Esophagus muscularis mucosa (tissue), 4 donors: ENCODE measurements at regions not wholly inside any gene's neighbourhood (a gene's known extent, or its start where the extent isn't known, plus 50 kb on each side); places are given as distances from the start of the nearest gene placed in this dataset.

Experiments
- DNase-seq: peaks from one replicate; pipeline ENCODE4 v3.0.0-alpha.2; 2017; ENCODE audit errors: extremely low spot score
- H3K27ac ChIP-seq, 4 donors: fragments of 200-600 bp; sonication (generic); replicated peaks in 1 of 4; 1 replicate in 3 of 4; 2 replicates in 1 of 4; pipeline ENCODE4 v1.5.1; 2016 to 2019; ENCODE audit warnings: mild to moderate bottlenecking in 1 of 4
- H3K27me3 ChIP-seq, 4 donors: fragments of 200-600 bp; sonication (generic); one replicate each; pipeline versions ENCODE4 v1.5.1 to v1.6.0; 2016 to 2019
- H3K36me3 ChIP-seq, 4 donors: fragments of 200-600 bp; sonication (generic); one replicate each; pipeline ENCODE4 v1.5.1; 2016 to 2019
- H3K4me1 ChIP-seq, 4 donors: fragments of 200-600 bp; sonication (generic); one replicate each; pipeline ENCODE4 v1.5.1; 2016 to 2019
- H3K4me3 ChIP-seq, 4 donors: fragments of 200-600 bp; sonication (generic); 1 replicate in 2 of 4; 2 replicates in 2 of 4; pipeline ENCODE4 v1.5.1; 2016 to 2019; ENCODE audit warnings: mild to moderate bottlenecking in 4 of 4, moderate library complexity in 1 of 4
- H3K9me3 ChIP-seq, 4 donors: fragments of 200-600 bp; sonication (generic); 1 replicate in 3 of 4; 2 replicates in 1 of 4; pipeline ENCODE4 v1.5.1; 2016 to 2019
- CTCF ChIP-seq, 3 experiments: fragments of 200-600 bp in 2 of 3; fragments of 450-650 bp in 1 of 3; sonication (generic) in 2 of 3; IDR thresholded peaks; one replicate each; pipeline ENCODE4 v1.5.1; 2017 to 2019; ENCODE audit warnings: antibody characterized with exemption in 3 of 3, mild to moderate bottlenecking in 2 of 3, moderate library complexity in 1 of 3
- EP300 ChIP-seq: sonication (generic); formaldehyde crosslinking; IDR thresholded peaks from one replicate; pipeline ENCODE4 v1.6.1; 2017; ENCODE audit warnings: antibody characterized with exemption
- POLR2A ChIP-seq: fragments of 450-650 bp; IDR thresholded peaks from one replicate; pipeline ENCODE4 v1.6.1; 2017; ENCODE audit warnings: antibody characterized with exemption, moderate library complexity, mild to moderate bottlenecking, low read depth
- POLR2AphosphoS5 ChIP-seq, 2 donors: sonication (generic); formaldehyde crosslinking; IDR thresholded peaks; one replicate each; pipeline ENCODE4 v1.6.1; 2017; ENCODE audit warnings: antibody characterized with exemption in 2 of 2
- WGBS: methylation state at CpG from one replicate; pipeline ENCODE4 v1.1.5; 2018; 5-methylcytosine and 5-hydroxymethylcytosine counted together
- intact Hi-C: fragments of 100-400 bp; cut with DNase I; formaldehyde crosslinking; loops from one replicate; pipeline ENCODE4 v1.15.1; 2023

- Histone ChIP-seq H3K4me1 (no peaks in the 10 kb centered on the region), H3K36me3 (no peaks in the 10 kb centered on the region), H3K27me3 (no peaks in the 10 kb centered on the region), H3K4me3 (no peak overlapping the region), H3K9me3 (no peaks in the 10 kb centered on the region), H3K27ac (no peak overlapping the region)
- 94% methylated on average over 3 of the region's 3 CpGs for WGBS
- intact Hi-C loops = no loop called here
- TF ChIP-seq POLR2A = no peak
- TF ChIP-seq CTCF (IDR thresholded peaks at IDR 0.05) = no peak
- TF ChIP-seq EP300 = no peak
- no peak for TF ChIP-seq POLR2AphosphoS5 (IDR thresholded peaks at IDR 0.05)
- DNase-seq = no peak
These were observed 167.6 kb upstream of the SESN3 start for GRCh38 chr11:95398437-95399112.

- WGBS = 88% methylated on average over 1 of the region's 1 CpG
- H3K4me1 ChIP-seq = no peaks in the 10 kb centered on the region
- no peaks in the 10 kb centered on the region for H3K36me3 ChIP-seq
- no peaks in the 10 kb centered on the region for H3K9me3 ChIP-seq
- TF ChIP-seq EP300 (no peak), POLR2A (no peak), CTCF (IDR thresholded peaks at IDR 0.05) (no peak), POLR2AphosphoS5 (IDR thresholded peaks at IDR 0.05) (no peak)
- no peak overlapping the region for H3K4me3 ChIP-seq
- no peak overlapping the region for H3K27ac ChIP-seq
- no peaks in the 10 kb centered on the region for H3K27me3 ChIP-seq
- no peak for DNase-seq
- intact Hi-C loops = no loop called here
These were observed 161.6 kb upstream of the SESN3 start for GRCh38 chr11:95392644-95393043.

GRCh38 chr11:95389427-95389826 is 158.4 kb upstream of the SESN3 start:
- Histone ChIP-seq H3K27ac (no peak overlapping the region), H3K27me3 (no peaks in the 10 kb centered on the region), H3K4me3 (no peak overlapping the region), H3K36me3 (no peaks in the 10 kb centered on the region), H3K9me3 (no peaks in the 10 kb centered on the region), H3K4me1 (no peaks in the 10 kb centered on the region)
- DNase-seq = no peak
- intact Hi-C loops = no loop called here
- 93% methylated on average over 1 of the region's 1 CpG for WGBS
- no peak for TF ChIP-seq CTCF (IDR thresholded peaks at IDR 0.05)
- no peak for TF ChIP-seq POLR2AphosphoS5 (IDR thresholded peaks at IDR 0.05)
- TF ChIP-seq EP300 = no peak
- no peak for TF ChIP-seq POLR2A

- no peak overlapping the region for H3K27ac ChIP-seq
- H3K4me3 ChIP-seq = no peak overlapping the region
- H3K4me1 ChIP-seq = no peaks in the 10 kb centered on the region
- no peaks in the 10 kb centered on the region for H3K9me3 ChIP-seq
- H3K36me3 ChIP-seq = no peaks in the 10 kb centered on the region
- WGBS = 93% methylated on average over 6 of the region's 6 CpGs
- TF ChIP-seq EP300 = no peak
- no peak for TF ChIP-seq CTCF (IDR thresholded peaks at IDR 0.05)
- TF ChIP-seq POLR2A = no peak
- TF ChIP-seq POLR2AphosphoS5 (IDR thresholded peaks at IDR 0.05) = no peak
- DNase-seq = no peak
- intact Hi-C loops = no loop called here
- H3K27me3 ChIP-seq = no peaks in the 10 kb centered on the region
These were observed 157.1 kb upstream of the SESN3 start for GRCh38 chr11:95388086-95388485.

- Histone ChIP-seq H3K9me3 (no peaks in the 10 kb centered on the region), H3K36me3 (no peaks in the 10 kb centered on the region), H3K4me1 (no peaks in the 10 kb centered on the region), H3K27ac (no peak overlapping the region), H3K27me3 (no peaks in the 10 kb centered on the region), H3K4me3 (no peak overlapping the region)
- DNase-seq = no peak
- WGBS = 96% methylated on average over 1 of the region's 1 CpG
- no peak for TF ChIP-seq POLR2AphosphoS5 (IDR thresholded peaks at IDR 0.05)
- TF ChIP-seq POLR2A = no peak
- TF ChIP-seq CTCF (IDR thresholded peaks at IDR 0.05) = no peak
- TF ChIP-seq EP300 = no peak
- intact Hi-C loops = no loop called here
These were observed 156.3 kb upstream of the SESN3 start for GRCh38 chr11:95387325-95387724.
